ENCODE measurements at regions not wholly inside any gene's neighbourhood (a gene's known extent, or its start where the extent isn't known, plus 50 kb on each side); places are given as distances from the start of the nearest gene placed in this dataset.

- DNase-seq = no peak
- H3K9me3 Mint-ChIP-seq (ENCODE audit: low read depth, unreplicated experiment) = no peaks in the 10 kb centered on the region
- no peaks in the 10 kb centered on the region for H3K4me1 Mint-ChIP-seq (ENCODE audit: low read depth, unreplicated experiment)
- peaks cover 13% of the 10 kb centered on the region for H3K27me3 Mint-ChIP-seq (ENCODE audit: unreplicated experiment)
- no peaks in the 10 kb centered on the region for H3K36me3 Mint-ChIP-seq (ENCODE audit: insufficient read depth, unreplicated experiment)
- CTCF ChIA-PET = no interaction called here
- BruUV-seq (replicated peaks) = no TSS peak
- intact Hi-C loops (cut with micrococcal nuclease; ENCODE audit: unreplicated experiment) = no loop called here
- TF ChIP-seq, protein P1, sequence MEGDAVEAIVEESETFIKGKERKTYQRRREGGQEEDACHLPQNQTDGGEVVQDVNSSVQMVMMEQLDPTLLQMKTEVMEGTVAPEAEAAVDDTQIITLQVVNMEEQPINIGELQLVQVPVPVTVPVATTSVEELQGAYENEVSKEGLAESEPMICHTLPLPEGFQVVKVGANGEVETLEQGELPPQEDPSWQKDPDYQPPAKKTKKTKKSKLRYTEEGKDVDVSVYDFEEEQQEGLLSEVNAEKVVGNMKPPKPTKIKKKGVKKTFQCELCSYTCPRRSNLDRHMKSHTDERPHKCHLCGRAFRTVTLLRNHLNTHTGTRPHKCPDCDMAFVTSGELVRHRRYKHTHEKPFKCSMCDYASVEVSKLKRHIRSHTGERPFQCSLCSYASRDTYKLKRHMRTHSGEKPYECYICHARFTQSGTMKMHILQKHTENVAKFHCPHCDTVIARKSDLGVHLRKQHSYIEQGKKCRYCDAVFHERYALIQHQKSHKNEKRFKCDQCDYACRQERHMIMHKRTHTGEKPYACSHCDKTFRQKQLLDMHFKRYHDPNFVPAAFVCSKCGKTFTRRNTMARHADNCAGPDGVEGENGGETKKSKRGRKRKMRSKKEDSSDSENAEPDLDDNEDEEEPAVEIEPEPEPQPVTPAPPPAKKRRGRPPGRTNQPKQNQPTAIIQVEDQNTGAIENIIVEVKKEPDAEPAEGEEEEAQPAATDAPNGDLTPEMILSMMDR (IDR thresholded peaks at IDR 0.05; ENCODE audit: unreplicated experiment) = no peak
- H3K4me3 Mint-ChIP-seq (ENCODE audit: low read depth, unreplicated experiment) = no peak overlapping the region
- H3K27ac Mint-ChIP-seq (ENCODE audit: unreplicated experiment) = no peak overlapping the region
Measured at GRCh38 chr21:43275421-43276211, 106.8 kb downstream of the CRYAA start.

- no peak for DNase-seq
- Mint-ChIP-seq H3K4me3 (ENCODE audit: low read depth, unreplicated experiment) (no peak overlapping the region), H3K9me3 (ENCODE audit: low read depth, unreplicated experiment) (no peaks in the 10 kb centered on the region), H3K27ac (ENCODE audit: unreplicated experiment) (no peak overlapping the region), H3K36me3 (ENCODE audit: insufficient read depth, unreplicated experiment) (no peaks in the 10 kb centered on the region), H3K4me1 (ENCODE audit: low read depth, unreplicated experiment) (no peaks in the 10 kb centered on the region), H3K27me3 (ENCODE audit: unreplicated experiment) (peaks cover 13% of the 10 kb centered on the region)
- intact Hi-C loops (cut with micrococcal nuclease; ENCODE audit: unreplicated experiment) = no loop called here
- CTCF ChIA-PET = no interaction called here
- TF ChIP-seq, protein P1 (IDR thresholded peaks at IDR 0.05; ENCODE audit: unreplicated experiment) = no peak
- BruUV-seq (replicated peaks) = no TSS peak
Measured at GRCh38 chr21:43274946-43275310, 106.1 kb downstream of the CRYAA start.

- CTCF ChIA-PET = interaction anchor here (1.0 kb wide), 1 partner anchor 14 kb away, joined by 3 read pairs; no protein-coding TSS in a partner anchor
- Mint-ChIP-seq H3K27ac (ENCODE audit: unreplicated experiment) (no peak overlapping the region), H3K27me3 (ENCODE audit: unreplicated experiment) (peaks cover 13% of the 10 kb centered on the region), H3K4me3 (ENCODE audit: low read depth, unreplicated experiment) (no peak overlapping the region), H3K4me1 (ENCODE audit: low read depth, unreplicated experiment) (no peaks in the 10 kb centered on the region), H3K36me3 (ENCODE audit: insufficient read depth, unreplicated experiment) (no peaks in the 10 kb centered on the region), H3K9me3 (ENCODE audit: low read depth, unreplicated experiment) (no peaks in the 10 kb centered on the region)
- intact Hi-C loops (cut with micrococcal nuclease; ENCODE audit: unreplicated experiment) = no loop called here
- TF ChIP-seq, protein P1 (IDR thresholded peaks at IDR 0.05; ENCODE audit: unreplicated experiment) = no peak
- no peak for DNase-seq
- no TSS peak for BruUV-seq (replicated peaks)
Measured at GRCh38 chr21:43274022-43274945, 105.5 kb downstream of the CRYAA start.

- BruUV-seq (replicated peaks) = no TSS peak
- CTCF ChIA-PET = interaction anchor here (1.0 kb wide), 1 partner anchor 15 kb away, joined by 3 read pairs; no protein-coding TSS in a partner anchor
- Mint-ChIP-seq H3K9me3 (ENCODE audit: low read depth, unreplicated experiment) (no peaks in the 10 kb centered on the region), H3K4me3 (ENCODE audit: low read depth, unreplicated experiment) (no peak overlapping the region), H3K36me3 (ENCODE audit: insufficient read depth, unreplicated experiment) (no peaks in the 10 kb centered on the region), H3K27ac (ENCODE audit: unreplicated experiment) (no peak overlapping the region), H3K27me3 (ENCODE audit: unreplicated experiment) (peaks cover 13% of the 10 kb centered on the region), H3K4me1 (ENCODE audit: low read depth, unreplicated experiment) (no peaks in the 10 kb centered on the region)
- intact Hi-C loops (cut with micrococcal nuclease; ENCODE audit: unreplicated experiment) = no loop called here
- DNase-seq = no peak
- TF ChIP-seq, protein P1 (IDR thresholded peaks at IDR 0.05; ENCODE audit: unreplicated experiment) = no peak
Measured at GRCh38 chr21:43273708-43274021, 104.9 kb downstream of the CRYAA start.

Data from Calu3 (cell line).